ENCODE measurements at regions not wholly inside any gene's neighbourhood (a gene's known extent, or its start where the extent isn't known, plus 50 kb on each side); places are given as distances from the start of the nearest gene placed in this dataset.
A peak's percentile ranks its signal among the peaks of the same experiment; 100 is the strongest.

DNA sequence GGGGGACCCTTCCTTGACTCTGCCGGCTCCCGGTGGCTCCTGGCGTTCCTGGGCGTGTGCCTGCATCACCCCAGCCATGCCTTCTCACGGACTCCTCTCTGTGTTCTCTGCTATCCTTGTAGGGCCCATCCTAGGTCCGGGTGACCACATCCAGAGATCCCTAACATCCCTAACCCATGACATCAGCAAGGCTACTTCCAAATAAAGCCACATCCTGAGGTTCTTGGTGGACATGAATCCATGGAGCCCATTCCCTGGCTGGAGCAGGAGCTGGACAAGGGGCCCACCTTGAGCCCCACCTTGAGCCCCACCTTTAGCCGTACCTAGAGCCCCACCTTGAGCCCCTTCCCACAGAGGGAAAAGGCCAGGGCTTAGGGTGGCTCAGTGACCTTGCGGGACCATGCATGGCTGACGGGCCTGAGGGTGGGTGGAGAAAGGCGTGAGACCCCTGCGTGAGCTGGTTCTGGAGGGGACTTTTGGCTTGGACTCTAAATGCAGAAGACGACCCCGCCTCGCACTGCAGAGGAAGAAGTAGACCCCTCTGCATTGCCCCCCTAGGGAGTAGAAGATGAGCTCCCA is 58.5 kb upstream of the INPP5A start:
- TF ChIP-seq, protein P1, sequence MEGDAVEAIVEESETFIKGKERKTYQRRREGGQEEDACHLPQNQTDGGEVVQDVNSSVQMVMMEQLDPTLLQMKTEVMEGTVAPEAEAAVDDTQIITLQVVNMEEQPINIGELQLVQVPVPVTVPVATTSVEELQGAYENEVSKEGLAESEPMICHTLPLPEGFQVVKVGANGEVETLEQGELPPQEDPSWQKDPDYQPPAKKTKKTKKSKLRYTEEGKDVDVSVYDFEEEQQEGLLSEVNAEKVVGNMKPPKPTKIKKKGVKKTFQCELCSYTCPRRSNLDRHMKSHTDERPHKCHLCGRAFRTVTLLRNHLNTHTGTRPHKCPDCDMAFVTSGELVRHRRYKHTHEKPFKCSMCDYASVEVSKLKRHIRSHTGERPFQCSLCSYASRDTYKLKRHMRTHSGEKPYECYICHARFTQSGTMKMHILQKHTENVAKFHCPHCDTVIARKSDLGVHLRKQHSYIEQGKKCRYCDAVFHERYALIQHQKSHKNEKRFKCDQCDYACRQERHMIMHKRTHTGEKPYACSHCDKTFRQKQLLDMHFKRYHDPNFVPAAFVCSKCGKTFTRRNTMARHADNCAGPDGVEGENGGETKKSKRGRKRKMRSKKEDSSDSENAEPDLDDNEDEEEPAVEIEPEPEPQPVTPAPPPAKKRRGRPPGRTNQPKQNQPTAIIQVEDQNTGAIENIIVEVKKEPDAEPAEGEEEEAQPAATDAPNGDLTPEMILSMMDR (IDR thresholded peaks at IDR 0.05; ENCODE audit: borderline replicate concordance, extremely low read depth, insufficient read depth): no peak
- no peak overlapping the region for H3K9ac ChIP-seq (ENCODE audit: low read length in 3 of 3)
- intact Hi-C loops (cut with DNase I): no loop called here
- no peak overlapping the region for H3K4me3 ChIP-seq (ENCODE audit: low read length in 3 of 3)
- H3K36me3 ChIP-seq (ENCODE audit: control insufficient read depth in 2 of 3, insufficient read depth in 3 of 3, low read length in 3 of 3): no peaks in the 10 kb centered on the region
- DNase-seq (peak in 1 of 5 donors; percentile 32), FAIRE-seq (no peak)
- H3K27me3 ChIP-seq (ENCODE audit: control insufficient read depth, insufficient read depth, low read length): no peaks in the 10 kb centered on the region
- no peak overlapping the region for H3K27ac ChIP-seq (ENCODE audit: low read depth in 2 of 2, low read length in 2 of 2)
- no peaks in the 10 kb centered on the region for H3K4me1 ChIP-seq (ENCODE audit: control insufficient read depth in 2 of 3, insufficient read depth in 2 of 3, low read depth in 1 of 3, low read length in 3 of 3)
- H3K9me3 ChIP-seq (ENCODE audit: control insufficient read depth in 2 of 3, insufficient read depth in 1 of 3, low read length in 3 of 3): no peaks in the 10 kb centered on the region

- DNase-seq: peak in 1 of 5 donors; percentile 56
- no peak overlapping the region for H3K27ac ChIP-seq (ENCODE audit: low read depth in 2 of 2, low read length in 2 of 2)
These were observed 57.9 kb upstream of the INPP5A start for GRCh38 chr10:132479603-132480221.

DNA sequence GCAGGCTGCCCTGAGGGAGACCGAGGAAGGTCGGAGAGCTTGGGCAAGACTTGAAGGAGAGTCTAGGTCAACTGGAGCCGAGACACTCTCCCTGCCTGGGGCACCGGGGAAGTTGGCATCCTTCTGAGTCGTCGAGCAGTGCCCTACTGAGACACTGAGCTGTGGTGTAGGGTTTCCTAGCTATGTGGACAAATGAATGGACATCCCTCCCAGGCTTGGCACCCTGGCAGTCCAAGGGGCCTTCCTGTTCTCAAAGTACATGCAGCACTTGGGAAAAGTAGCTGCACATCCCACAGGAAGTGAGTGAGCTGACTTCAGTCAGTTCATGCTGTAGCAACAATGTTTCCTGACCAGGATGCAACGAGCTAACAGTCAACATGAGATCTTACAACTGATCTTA is 57.2 kb upstream of the INPP5A start:
- no peaks in the 10 kb centered on the region for H3K27me3 ChIP-seq (ENCODE audit: control insufficient read depth, insufficient read depth, low read length)
- H3K36me3 ChIP-seq (ENCODE audit: control insufficient read depth in 2 of 3, insufficient read depth in 3 of 3, low read length in 3 of 3): no peaks in the 10 kb centered on the region
- H3K9me3 ChIP-seq (ENCODE audit: control insufficient read depth in 2 of 3, insufficient read depth in 1 of 3, low read length in 3 of 3): no peaks in the 10 kb centered on the region
- H3K4me3 ChIP-seq (ENCODE audit: low read length in 3 of 3): no peak overlapping the region
- intact Hi-C loops (cut with DNase I): no loop called here
- H3K9ac ChIP-seq (ENCODE audit: low read length in 3 of 3): no peak overlapping the region
- TF ChIP-seq, protein P1 (IDR thresholded peaks at IDR 0.05; ENCODE audit: borderline replicate concordance, extremely low read depth, insufficient read depth): no peak
- no peaks in the 10 kb centered on the region for H3K4me1 ChIP-seq (ENCODE audit: control insufficient read depth in 2 of 3, insufficient read depth in 2 of 3, low read depth in 1 of 3, low read length in 3 of 3)
- DNase-seq (peak in 1 of 5 donors; percentile 26), FAIRE-seq (no peak)
- H3K27ac ChIP-seq (ENCODE audit: low read depth in 2 of 2, low read length in 2 of 2): no peak overlapping the region

More at GRCh38 chr10:132479603-132480221, 57.9 kb upstream of the INPP5A start:
- no peaks in the 10 kb centered on the region for H3K9me3 ChIP-seq (ENCODE audit: control insufficient read depth in 2 of 3, insufficient read depth in 1 of 3, low read length in 3 of 3)
- intact Hi-C loops (cut with DNase I): no loop called here
- no peak overlapping the region for H3K4me3 ChIP-seq (ENCODE audit: low read length in 3 of 3)
- H3K27me3 ChIP-seq (ENCODE audit: control insufficient read depth, insufficient read depth, low read length): no peaks in the 10 kb centered on the region
- TF ChIP-seq, protein P1 (IDR thresholded peaks at IDR 0.05; ENCODE audit: borderline replicate concordance, extremely low read depth, insufficient read depth): no peak
- no peak for FAIRE-seq
- no peaks in the 10 kb centered on the region for H3K4me1 ChIP-seq (ENCODE audit: control insufficient read depth in 2 of 3, insufficient read depth in 2 of 3, low read depth in 1 of 3, low read length in 3 of 3)
- H3K9ac ChIP-seq (ENCODE audit: low read length in 3 of 3): no peak overlapping the region
- no peaks in the 10 kb centered on the region for H3K36me3 ChIP-seq (ENCODE audit: control insufficient read depth in 2 of 3, insufficient read depth in 3 of 3, low read length in 3 of 3)

Data from kidney (tissue), 13 donors.